ENCODE measurements at regions not wholly inside any gene's neighbourhood (a gene's known extent, or its start where the extent isn't known, plus 50 kb on each side); places are given as distances from the start of the nearest gene placed in this dataset.

GRCh38 chr5:54601411-54602230 lies 84.1 kb downstream of the SNX18 start:
- no peak overlapping the region for H3K4me3 ChIP-seq
- peak overlapping the region in 1 of 2 donors; percentile 57 for H3K27ac ChIP-seq
- DNase-seq (ENCODE audit: low spot score): no peak
- TF ChIP-seq, protein P1, sequence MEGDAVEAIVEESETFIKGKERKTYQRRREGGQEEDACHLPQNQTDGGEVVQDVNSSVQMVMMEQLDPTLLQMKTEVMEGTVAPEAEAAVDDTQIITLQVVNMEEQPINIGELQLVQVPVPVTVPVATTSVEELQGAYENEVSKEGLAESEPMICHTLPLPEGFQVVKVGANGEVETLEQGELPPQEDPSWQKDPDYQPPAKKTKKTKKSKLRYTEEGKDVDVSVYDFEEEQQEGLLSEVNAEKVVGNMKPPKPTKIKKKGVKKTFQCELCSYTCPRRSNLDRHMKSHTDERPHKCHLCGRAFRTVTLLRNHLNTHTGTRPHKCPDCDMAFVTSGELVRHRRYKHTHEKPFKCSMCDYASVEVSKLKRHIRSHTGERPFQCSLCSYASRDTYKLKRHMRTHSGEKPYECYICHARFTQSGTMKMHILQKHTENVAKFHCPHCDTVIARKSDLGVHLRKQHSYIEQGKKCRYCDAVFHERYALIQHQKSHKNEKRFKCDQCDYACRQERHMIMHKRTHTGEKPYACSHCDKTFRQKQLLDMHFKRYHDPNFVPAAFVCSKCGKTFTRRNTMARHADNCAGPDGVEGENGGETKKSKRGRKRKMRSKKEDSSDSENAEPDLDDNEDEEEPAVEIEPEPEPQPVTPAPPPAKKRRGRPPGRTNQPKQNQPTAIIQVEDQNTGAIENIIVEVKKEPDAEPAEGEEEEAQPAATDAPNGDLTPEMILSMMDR (IDR thresholded peaks at IDR 0.05): no peak
